ENCODE measurements at regions not wholly inside any gene's neighbourhood (a gene's known extent, or its start where the extent isn't known, plus 50 kb on each side); places are given as distances from the start of the nearest gene placed in this dataset.

- Histone ChIP-seq H3K9me3 (ENCODE audit: low read depth, low read length, poor library complexity, severe bottlenecking) (no peaks in the 10 kb centered on the region), H3K4me1 (ENCODE audit: insufficient read depth, low read length, poor library complexity, severe bottlenecking) (no peaks in the 10 kb centered on the region), H3K27me3 (replicated peaks; ENCODE audit: insufficient read depth, low read depth, low read length, poor library complexity) (peaks cover 26% of the 10 kb centered on the region), H3K27ac (ENCODE audit: low read depth, low read length, poor library complexity, severe bottlenecking) (no peak overlapping the region), H3K36me3 (ENCODE audit: insufficient read depth, low read length, poor library complexity, severe bottlenecking) (no peaks in the 10 kb centered on the region), H3K4me3 (ENCODE audit: low read depth, low read length, poor library complexity, severe bottlenecking) (no peak overlapping the region)
- DNase-seq (ENCODE audit: low spot score), result no peak
- CTCF ChIA-PET, result no interaction called here
- intact Hi-C loops (cut with micrococcal nuclease; ENCODE audit: unreplicated experiment), result no loop called here
- no TSS peak for BruUV-seq (replicated peaks)
- POLR2A ChIA-PET (ENCODE audit: low non-redundant PET), result no interaction called here
- TF ChIP-seq CTCF (conservative IDR thresholded peaks at IDR 0.05; ENCODE audit: low read depth, low read length), result no peak
- TF ChIP-seq EZH2 (IDR thresholded peaks at IDR 0.05; ENCODE audit: borderline replicate concordance, low read depth, low read length, poor library complexity, severe bottlenecking), result no peak
These were observed 267.6 kb upstream of the SFSWAP start for GRCh38 chr12:131443019-131444000.

- Histone ChIP-seq H3K4me3 (ENCODE audit: low read depth, low read length, poor library complexity, severe bottlenecking) (no peak overlapping the region), H3K36me3 (ENCODE audit: insufficient read depth, low read length, poor library complexity, severe bottlenecking) (no peaks in the 10 kb centered on the region), H3K9me3 (ENCODE audit: low read depth, low read length, poor library complexity, severe bottlenecking) (no peaks in the 10 kb centered on the region), H3K27ac (ENCODE audit: low read depth, low read length, poor library complexity, severe bottlenecking) (no peak overlapping the region), H3K27me3 (replicated peaks; ENCODE audit: insufficient read depth, low read depth, low read length, poor library complexity) (peaks cover 27% of the 10 kb centered on the region), H3K4me1 (ENCODE audit: insufficient read depth, low read length, poor library complexity, severe bottlenecking) (no peaks in the 10 kb centered on the region)
- TF ChIP-seq CTCF (conservative IDR thresholded peaks at IDR 0.05; ENCODE audit: low read depth, low read length) (no peak), EZH2 (IDR thresholded peaks at IDR 0.05; ENCODE audit: borderline replicate concordance, low read depth, low read length, poor library complexity, severe bottlenecking) (no peak)
- no TSS peak for BruUV-seq (replicated peaks)
- ChIA-PET POLR2A (ENCODE audit: low non-redundant PET) (no interaction called here), CTCF (no interaction called here)
- no peak for DNase-seq (ENCODE audit: low spot score)
- intact Hi-C loops (cut with micrococcal nuclease; ENCODE audit: unreplicated experiment), result no loop called here
These were observed 266.4 kb upstream of the SFSWAP start for GRCh38 chr12:131444220-131445164.

- Histone ChIP-seq H3K4me1 (ENCODE audit: insufficient read depth, low read length, poor library complexity, severe bottlenecking) (no peaks in the 10 kb centered on the region), H3K36me3 (ENCODE audit: insufficient read depth, low read length, poor library complexity, severe bottlenecking) (no peaks in the 10 kb centered on the region), H3K27me3 (replicated peaks; ENCODE audit: insufficient read depth, low read depth, low read length, poor library complexity) (peaks cover 27% of the 10 kb centered on the region), H3K9me3 (ENCODE audit: low read depth, low read length, poor library complexity, severe bottlenecking) (no peaks in the 10 kb centered on the region), H3K4me3 (ENCODE audit: low read depth, low read length, poor library complexity, severe bottlenecking) (no peak overlapping the region), H3K27ac (ENCODE audit: low read depth, low read length, poor library complexity, severe bottlenecking) (no peak overlapping the region)
- intact Hi-C loops (cut with micrococcal nuclease; ENCODE audit: unreplicated experiment), result no loop called here
- no peak for TF ChIP-seq CTCF (conservative IDR thresholded peaks at IDR 0.05; ENCODE audit: low read depth, low read length)
- TF ChIP-seq EZH2 (IDR thresholded peaks at IDR 0.05; ENCODE audit: borderline replicate concordance, low read depth, low read length, poor library complexity, severe bottlenecking), result no peak
- no peak for DNase-seq (ENCODE audit: low spot score)
- ChIA-PET POLR2A (ENCODE audit: low non-redundant PET) (no interaction called here), CTCF (no interaction called here)
- no TSS peak for BruUV-seq (replicated peaks)
These were observed 265.6 kb upstream of the SFSWAP start for GRCh38 chr12:131445184-131445774.
